Upper lobe of left lung (tissue), 4 donors: ENCODE measurements at regions not wholly inside any gene's neighbourhood (a gene's known extent, or its start where the extent isn't known, plus 50 kb on each side); places are given as distances from the start of the nearest gene placed in this dataset.

ENCODE experiments used
- EP300 ChIP-seq, 4 donors: sonication (generic); formaldehyde crosslinking; IDR thresholded peaks; one replicate each; pipeline ENCODE4 v1.5.1; 2017; ENCODE audit warnings: antibody characterized with exemption in 4 of 4, control low read depth in 2 of 4
- POLR2A ChIP-seq, 4 donors: fragments of 450-650 bp; IDR thresholded peaks; one replicate each; pipeline ENCODE4 v1.5.1; 2016 to 2017; ENCODE audit warnings: antibody characterized with exemption in 4 of 4, mild to moderate bottlenecking in 2 of 4
- TF ChIP-seq, protein P1 (sequence below), 6 experiments: fragments of 450-650 bp in 4 of 6; fragments of 200-600 bp in 2 of 6; sonication (generic) in 2 of 6; IDR thresholded peaks; one replicate each; pipeline ENCODE4 v1.5.1; 2016 to 2019; ENCODE audit warnings: antibody characterized with exemption in 6 of 6

DNA sequence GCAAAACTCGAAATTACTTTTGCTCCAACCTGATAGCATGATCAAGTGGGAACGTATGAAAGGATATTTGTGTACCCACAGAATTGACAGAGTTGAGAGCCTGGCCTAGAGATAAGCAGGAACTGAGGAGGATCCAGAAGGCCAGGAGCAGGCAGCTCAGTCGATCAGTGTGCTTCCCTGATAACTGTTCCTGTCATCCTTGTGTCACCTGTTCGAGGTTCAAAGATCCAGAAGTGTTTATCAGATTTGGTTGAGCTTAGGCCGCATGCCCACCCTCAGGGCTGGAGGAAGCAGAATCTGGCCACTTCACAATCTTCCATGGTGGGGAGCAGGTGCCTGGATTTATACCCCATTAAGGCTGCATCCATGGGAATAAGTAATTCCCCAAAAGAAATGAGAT, 124.8 kb downstream of the QRSL1 start:
- no peak for TF ChIP-seq POLR2A (IDR thresholded peaks at IDR 0.05)
- TF ChIP-seq, protein P1, sequence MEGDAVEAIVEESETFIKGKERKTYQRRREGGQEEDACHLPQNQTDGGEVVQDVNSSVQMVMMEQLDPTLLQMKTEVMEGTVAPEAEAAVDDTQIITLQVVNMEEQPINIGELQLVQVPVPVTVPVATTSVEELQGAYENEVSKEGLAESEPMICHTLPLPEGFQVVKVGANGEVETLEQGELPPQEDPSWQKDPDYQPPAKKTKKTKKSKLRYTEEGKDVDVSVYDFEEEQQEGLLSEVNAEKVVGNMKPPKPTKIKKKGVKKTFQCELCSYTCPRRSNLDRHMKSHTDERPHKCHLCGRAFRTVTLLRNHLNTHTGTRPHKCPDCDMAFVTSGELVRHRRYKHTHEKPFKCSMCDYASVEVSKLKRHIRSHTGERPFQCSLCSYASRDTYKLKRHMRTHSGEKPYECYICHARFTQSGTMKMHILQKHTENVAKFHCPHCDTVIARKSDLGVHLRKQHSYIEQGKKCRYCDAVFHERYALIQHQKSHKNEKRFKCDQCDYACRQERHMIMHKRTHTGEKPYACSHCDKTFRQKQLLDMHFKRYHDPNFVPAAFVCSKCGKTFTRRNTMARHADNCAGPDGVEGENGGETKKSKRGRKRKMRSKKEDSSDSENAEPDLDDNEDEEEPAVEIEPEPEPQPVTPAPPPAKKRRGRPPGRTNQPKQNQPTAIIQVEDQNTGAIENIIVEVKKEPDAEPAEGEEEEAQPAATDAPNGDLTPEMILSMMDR (IDR thresholded peaks at IDR 0.05): no peak
- no peak for TF ChIP-seq EP300 (IDR thresholded peaks at IDR 0.05)
